ENCODE measurements at regions not wholly inside any gene's neighbourhood (a gene's known extent, or its start where the extent isn't known, plus 50 kb on each side); places are given as distances from the start of the nearest gene placed in this dataset.

- TF ChIP-seq ZBTB40 (IDR thresholded peaks at IDR 0.05): peak; percentile 59
- TF ChIP-seq ZBTB40 (CRISPR knock-in tag; IDR thresholded peaks at IDR 0.05): no peak
- TF ChIP-seq NFIC (IDR thresholded peaks at IDR 0.05): peak; percentile 81
- TF ChIP-seq ZFP36 (IDR thresholded peaks at IDR 0.05; ENCODE audit: low read depth, low read length, partially characterized antibody): no peak
- TF ChIP-seq DNMT1 (IDR thresholded peaks at IDR 0.05): no peak
- no peak for TF ChIP-seq ZNF277 (CRISPR knock-in tag; IDR thresholded peaks at IDR 0.05; ENCODE audit: borderline replicate concordance)
- TF ChIP-seq CBFA2T3 (IDR thresholded peaks at IDR 0.05): 0 out of 2 replicates have a peak, but pooled peaks have one; percentile 21
- peak; percentile 33; the same call in 1 of the 2 replicates for TF ChIP-seq ATF3 (IDR thresholded peaks at IDR 0.05)
- no peak for TF ChIP-seq ATF3 (CRISPR knock-in tag; conservative IDR thresholded peaks at IDR 0.05)
- no peak for TF ChIP-seq MTA2 (IDR thresholded peaks at IDR 0.05; ENCODE audit: low read depth)
- TF ChIP-seq CBX2 (IDR thresholded peaks at IDR 0.05; ENCODE audit: insufficient read depth, low read length, poor library complexity, severe bottlenecking): no peak
- TF ChIP-seq KDM4B (IDR thresholded peaks at IDR 0.05; ENCODE audit: borderline replicate concordance in 2 of 2, low read depth in 1 of 2): no peak
These were observed 53.0 kb upstream of the SIMC1 start (continued) for GRCh38 chr5:176185133-176185733.
